HG03196 (cell line): ENCODE measurements at regions not wholly inside any gene's neighbourhood (a gene's known extent, or its start where the extent isn't known, plus 50 kb on each side); places are given as distances from the start of the nearest gene placed in this dataset.

ENCODE experiments used
- ATAC-seq: cut with Tn5 transposase; IDR thresholded peaks from one replicate; pipeline ENCODE4 v1.9.1; 2021; ENCODE audit not compliant: unreplicated experiment

DNA sequence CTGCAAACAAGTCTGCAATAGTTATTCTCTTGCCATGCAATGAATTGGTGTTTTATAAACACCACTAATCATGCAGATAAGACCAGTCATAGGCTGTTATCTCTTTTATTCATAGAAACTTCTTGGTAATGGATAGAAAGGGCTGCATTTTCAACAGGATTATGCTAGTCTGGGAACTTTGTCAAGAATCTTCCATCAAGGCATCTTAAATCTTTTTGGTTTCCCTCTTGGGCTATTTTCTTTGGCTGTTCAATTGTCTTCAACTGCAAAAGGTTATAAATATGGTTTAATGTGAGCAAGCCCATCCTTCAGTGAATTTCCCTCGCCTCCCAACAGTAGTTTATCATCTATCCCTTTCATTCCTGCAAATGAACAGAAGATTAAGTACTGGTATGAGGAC, 59.0 kb upstream of the MINAR1 start:
- ATAC-seq = no peak

DNA sequence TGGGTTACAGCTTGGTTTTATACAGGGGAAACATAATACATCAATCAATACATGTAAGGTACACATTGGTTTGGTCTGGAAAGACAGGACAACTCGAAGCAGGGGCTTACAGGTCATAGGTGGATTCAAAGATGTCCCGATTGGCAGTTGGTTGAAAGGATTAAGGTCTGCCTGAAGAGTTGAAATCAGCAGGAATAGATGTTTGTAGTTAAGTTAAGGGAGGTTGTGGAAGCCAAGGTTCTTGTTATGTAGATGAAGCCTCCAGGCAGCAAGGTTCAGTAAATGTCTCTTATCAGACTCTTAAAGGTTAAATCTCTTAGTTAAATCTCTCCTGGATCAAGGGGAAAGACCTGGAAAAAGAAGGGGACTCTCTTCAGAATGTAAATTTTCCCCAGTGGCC, 58.4 kb upstream of the MINAR1 start:
- no peak for ATAC-seq

DNA sequence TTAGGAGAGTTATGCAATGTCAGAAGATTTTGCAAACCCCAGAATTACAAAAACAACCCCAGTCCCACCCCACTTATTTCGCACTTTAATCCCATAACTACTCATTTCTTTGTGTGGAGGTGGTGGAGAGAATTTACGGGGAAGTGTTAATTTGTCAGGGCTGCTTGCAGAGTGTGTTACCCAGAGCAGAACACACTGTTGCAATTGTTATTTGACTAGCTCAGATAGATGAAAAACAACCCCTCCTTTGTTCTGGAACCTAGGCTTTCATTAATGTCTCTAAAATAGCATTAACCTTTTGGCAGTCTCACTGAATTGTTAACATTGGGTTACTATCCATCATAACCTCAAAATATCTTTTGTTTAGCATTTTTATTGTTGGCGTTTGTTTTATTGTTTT, 55.8 kb upstream of the MINAR1 start:
- no peak for ATAC-seq

DNA sequence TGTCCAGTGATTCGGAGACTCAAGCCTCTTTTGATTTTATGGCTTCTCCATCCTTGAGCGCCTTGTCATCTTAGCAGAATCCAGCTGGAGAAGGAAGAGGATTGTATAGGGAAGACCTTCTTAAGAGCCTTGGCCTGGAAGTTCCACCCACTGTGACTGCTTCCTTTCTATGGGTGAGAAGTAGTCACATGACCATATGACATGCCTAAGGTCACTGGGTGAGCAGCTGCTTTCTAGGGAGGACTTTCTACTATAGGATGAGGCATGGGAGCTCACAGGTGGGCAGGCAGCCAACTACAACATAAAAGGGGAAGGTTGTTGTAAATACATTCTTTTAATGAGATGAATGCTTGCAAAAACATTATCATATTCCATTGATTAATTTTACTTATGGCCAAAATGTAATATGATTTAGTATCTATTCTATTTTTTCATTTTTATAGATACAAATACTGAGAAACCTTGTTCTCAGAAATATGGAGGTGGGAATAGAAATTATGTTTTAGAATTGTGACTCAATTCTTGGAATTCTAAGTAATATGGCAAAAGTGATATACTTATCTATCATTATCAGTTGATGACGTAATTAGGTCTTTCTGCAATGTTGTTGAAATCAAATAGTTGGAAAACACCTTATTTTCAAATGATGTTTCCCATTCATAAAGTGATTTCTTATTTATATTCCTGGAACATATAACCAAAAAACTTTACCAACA, 53.6 kb upstream of the MINAR1 start:
- ATAC-seq = no peak

DNA sequence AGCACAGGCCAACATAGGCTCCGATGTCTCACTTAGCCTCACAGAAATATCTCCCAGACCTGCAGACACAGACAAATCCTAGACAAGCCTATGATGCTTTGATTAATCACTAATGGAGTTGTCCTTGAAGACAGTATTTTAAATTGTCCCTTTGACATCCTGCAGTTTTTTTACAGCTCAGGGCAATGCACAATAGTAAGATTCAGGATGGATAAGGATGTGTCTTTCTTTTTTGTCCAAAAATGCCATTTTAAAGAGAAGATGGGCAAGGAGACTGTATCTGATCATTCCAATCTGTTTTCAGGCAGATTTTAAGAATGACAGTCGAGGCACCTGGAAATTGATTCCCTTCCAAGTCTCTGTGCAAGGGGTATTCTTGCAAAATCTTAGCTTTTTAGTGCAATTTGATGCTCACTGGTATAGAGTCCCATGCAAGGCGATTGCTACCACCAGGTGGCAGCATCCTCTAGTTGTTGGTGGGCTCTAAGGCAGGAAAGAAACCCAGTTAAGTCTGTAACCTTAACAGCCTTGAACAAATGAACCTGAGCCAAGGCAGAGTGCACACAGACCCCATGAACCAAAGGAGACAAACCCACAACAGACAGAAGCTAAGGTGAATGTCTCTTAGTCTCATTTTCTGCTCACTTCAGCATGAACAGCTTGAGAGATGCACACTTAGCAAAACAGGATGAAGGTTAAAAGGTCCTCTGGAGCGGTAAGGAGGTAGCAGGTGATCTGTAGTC, 51.2 kb upstream of the MINAR1 start:
- peak; percentile 65 for ATAC-seq

DNA sequence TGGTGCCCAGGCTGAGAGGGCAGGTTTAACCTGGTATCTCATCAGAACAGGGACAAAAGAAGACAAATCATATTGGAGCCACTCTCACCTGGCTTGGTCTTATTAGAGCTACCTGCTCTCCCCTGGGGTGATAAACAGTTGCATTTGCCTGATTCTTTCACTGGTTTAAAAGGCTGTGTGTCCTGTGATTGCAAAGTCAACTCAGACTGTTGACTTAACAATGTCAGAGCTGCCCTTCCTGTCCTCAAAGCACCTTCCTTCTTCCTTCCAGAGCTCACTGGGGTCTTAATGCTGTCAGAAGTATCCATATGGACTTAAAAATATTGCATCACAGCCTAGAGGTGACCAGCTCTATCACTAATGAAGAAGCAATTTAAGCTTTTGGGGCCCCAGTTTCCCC, 50.5 kb upstream of the MINAR1 start:
- no peak for ATAC-seq
